GM12875 (cell line): ENCODE measurements at regions not wholly inside any gene's neighbourhood (a gene's known extent, or its start where the extent isn't known, plus 50 kb on each side); places are given as distances from the start of the nearest gene placed in this dataset.
A peak's percentile ranks its signal among the peaks of the same experiment; 100 is the strongest.

Experiments
- H3K4me3 ChIP-seq: one replicate; pipeline ENCODE4 v1.5.1; 2011; ENCODE audit warnings: low read depth, low read length, control low read depth
- TF ChIP-seq, protein P1 (sequence below): IDR thresholded peaks from 2 replicates; pipeline ENCODE4 v1.5.1; 2011; ENCODE audit warnings: low read depth, mild to moderate bottlenecking, control low read depth, inconsistent platforms, low read length, moderate library complexity, borderline replicate concordance; ENCODE audit not compliant: insufficient read depth

DNA sequence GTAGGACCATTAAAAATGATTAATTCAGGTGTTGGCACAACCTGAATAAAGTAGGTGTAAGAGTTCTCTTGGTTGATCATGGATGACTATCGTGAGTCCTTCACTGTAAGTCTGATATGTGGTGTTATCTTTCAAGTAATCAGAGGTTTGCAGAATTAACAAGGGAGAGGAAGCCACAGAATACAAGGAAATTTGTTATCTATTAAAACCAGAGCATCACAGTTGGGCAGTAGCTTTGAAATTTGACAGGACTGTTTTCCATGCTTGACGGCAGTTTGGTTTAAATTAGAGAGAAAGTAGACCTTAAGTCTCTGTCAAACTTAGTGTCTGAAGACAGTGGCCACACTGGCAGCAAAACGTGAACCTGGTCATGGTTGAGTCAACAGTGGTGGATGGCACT is 139.5 kb upstream of the KCNK2 start:
- H3K4me3 ChIP-seq = no peak overlapping the region
- TF ChIP-seq, protein P1, sequence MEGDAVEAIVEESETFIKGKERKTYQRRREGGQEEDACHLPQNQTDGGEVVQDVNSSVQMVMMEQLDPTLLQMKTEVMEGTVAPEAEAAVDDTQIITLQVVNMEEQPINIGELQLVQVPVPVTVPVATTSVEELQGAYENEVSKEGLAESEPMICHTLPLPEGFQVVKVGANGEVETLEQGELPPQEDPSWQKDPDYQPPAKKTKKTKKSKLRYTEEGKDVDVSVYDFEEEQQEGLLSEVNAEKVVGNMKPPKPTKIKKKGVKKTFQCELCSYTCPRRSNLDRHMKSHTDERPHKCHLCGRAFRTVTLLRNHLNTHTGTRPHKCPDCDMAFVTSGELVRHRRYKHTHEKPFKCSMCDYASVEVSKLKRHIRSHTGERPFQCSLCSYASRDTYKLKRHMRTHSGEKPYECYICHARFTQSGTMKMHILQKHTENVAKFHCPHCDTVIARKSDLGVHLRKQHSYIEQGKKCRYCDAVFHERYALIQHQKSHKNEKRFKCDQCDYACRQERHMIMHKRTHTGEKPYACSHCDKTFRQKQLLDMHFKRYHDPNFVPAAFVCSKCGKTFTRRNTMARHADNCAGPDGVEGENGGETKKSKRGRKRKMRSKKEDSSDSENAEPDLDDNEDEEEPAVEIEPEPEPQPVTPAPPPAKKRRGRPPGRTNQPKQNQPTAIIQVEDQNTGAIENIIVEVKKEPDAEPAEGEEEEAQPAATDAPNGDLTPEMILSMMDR = no peak

DNA sequence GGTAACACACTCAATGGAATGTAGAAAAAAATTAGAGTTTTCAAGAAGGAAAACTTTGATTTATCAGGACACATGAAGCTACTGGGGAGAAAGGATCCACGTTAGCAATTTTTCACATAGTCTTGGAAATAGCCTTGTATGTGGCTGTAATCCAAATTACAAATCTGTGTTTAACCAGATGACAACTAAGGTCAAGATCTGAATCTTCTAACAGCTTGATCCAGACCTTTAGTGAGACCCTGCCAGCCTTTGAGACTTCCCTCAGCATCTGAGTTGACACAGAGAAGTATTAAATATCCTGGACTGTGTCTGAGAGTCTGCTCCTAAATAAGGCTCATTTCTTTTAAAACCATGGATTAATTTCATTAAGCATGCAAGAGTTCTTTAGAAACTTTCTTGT is 135.9 kb upstream of the KCNK2 start:
- TF ChIP-seq, protein P1 = no peak
- no peak overlapping the region for H3K4me3 ChIP-seq

DNA sequence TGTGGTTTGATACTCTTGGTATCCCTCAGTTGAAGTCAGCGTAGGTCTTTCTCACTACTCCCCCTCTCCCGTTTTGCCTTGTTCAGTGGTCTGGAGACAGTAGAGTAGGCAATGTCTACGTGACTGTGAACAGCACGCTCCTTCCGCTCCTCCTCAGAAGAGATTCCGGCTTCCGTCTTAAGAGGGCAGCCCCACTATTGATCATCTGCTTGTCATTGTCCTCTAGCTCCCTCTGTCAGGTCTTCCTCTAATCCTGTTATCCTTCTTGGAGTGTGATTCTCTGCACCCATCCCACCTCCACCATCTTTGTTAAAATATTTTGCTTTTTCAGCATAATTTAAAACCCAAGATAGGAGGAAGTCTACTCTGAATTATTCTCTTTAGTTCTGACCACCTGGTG is 129.9 kb upstream of the KCNK2 start:
- TF ChIP-seq, protein P1 = 0 out of 2 replicates have a peak, but pooled peaks have one; percentile 6
- no peak overlapping the region for H3K4me3 ChIP-seq

DNA sequence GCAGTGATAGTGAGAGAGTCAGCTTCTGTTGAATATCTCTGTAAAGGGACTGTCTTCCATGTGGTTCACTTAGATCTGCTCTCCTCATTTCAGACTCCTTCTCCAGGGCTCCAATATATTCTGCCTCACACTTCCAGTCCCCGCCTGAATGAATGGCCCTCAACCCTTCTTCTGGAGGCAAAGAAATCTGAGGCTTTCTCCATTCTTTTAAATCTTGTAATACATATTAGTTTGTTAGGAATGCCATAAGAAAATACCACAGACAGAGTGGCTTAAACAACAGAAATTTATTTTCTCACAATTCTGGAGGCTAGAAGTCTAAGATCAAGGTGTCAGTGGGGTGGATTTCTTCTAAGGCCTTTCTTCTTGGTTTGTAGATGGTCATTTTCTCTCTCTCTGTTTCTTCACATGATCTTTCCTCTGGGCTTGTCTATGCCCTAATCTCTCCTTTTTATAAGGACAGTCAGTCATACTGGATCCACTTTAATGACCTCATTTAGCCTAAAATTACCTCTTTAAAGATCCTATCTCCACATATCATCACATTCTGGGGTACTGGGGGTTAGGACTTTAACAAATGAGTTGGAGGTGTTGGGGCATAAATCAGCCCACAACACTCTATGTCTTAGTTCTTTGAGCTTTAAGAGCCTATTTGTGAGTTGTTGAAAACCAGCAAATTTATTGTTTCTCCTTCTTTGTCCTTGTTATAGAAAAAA is 128.5 kb upstream of the KCNK2 start:
- H3K4me3 ChIP-seq = no peak overlapping the region
- TF ChIP-seq, protein P1 = no peak

DNA sequence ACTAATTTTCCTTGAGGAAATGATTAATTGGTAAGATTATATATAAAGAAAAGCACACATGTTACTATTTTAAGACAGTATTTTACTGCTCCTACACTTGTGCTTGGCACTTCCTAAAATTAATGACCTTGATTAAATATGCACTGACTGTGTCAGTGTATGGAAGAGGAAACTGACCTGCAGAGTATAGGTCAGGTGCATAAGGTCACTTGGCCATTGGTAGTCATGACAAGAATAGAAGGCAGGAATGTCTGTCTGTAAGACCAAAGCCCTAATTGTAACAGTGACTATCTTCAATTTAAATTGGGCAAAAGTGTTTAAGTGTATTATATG is 128.0 kb upstream of the KCNK2 start:
- H3K4me3 ChIP-seq = no peak overlapping the region
- TF ChIP-seq, protein P1 = no peak

DNA sequence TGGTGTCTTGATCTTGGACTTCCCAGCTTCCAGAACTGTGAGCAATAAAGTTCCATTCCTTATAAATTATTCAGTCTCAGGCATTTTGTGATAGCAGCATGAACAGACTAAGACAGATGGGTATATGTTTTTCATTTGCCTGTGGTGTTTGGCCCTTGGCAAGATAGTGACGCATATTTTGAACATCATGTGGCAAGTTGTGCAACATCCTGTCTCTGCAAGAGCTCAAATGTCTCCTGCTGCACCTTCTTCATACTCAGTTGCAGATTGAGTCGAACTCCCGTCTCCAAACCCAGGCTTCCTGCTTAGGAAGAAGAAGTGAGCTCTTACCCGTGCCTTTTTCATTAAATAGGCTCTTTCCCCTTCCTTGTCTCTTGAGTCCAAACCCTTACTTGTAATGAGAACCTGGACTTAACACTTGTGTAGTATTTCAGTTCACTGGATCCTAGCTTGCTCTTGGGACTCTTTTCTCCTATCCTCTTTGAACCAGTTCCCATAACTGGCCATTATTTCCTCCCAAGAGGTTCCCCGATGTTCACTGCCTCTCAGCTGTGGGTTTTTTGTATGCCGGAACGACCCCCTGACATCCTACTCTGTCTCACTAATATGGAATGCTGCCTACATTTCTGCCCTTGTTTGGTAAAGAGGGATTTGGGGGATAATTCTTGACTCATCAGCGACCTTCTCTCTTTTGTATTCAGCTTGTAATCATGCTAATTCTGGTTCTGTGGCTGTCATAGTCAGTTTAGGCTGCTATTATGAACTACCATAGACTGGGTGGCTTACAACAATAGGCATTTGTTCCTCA is 125.0 kb upstream of the KCNK2 start:
- no peak overlapping the region for H3K4me3 ChIP-seq
- TF ChIP-seq, protein P1 = no peak

DNA sequence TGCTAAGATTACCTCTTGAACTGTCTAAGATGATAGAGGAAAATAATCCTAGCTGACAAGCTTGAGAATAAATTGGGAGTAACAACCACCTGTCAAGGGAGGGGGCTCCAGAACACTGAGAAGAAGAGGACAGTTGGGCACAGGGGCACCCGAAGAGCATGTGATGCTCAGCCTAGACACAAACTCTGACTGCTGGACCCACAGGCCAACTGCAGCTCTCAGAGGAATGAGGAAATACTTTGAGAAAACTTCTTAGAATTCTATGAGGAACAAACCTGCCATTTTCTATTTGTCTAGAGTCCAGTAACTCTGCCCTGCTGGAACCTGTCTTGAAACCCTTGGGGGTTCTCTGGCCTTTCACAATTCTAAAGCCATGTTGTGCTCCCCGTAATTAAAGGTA is 124.1 kb upstream of the KCNK2 start:
- TF ChIP-seq, protein P1 = no peak
- no peak overlapping the region for H3K4me3 ChIP-seq
